ENCODE measurements at regions not wholly inside any gene's neighbourhood (a gene's known extent, or its start where the extent isn't known, plus 50 kb on each side); places are given as distances from the start of the nearest gene placed in this dataset.

DNA sequence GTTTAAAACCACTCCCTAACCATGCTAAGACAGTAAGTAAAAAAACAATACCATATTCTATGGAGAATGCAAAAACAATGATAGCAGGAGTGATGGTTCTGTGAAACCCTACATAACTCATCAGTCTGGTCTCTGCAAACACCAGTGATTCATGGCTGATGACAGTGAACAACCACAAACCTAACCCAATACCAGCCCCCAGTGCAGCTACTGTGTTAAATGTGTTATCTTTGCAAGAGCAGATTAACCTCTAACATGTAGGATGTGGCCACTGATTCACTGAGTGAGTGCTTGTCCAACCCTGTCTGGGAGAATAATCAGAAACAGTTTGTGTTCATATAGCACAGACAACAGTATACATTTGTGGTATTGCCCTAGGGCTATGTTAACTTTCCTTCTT, 100.2 kb upstream of the COG2 start:
- no peak for TF ChIP-seq EZH2 (IDR thresholded peaks at IDR 0.05; ENCODE audit: low read depth)
- no peak for TF ChIP-seq CTCF (conservative IDR thresholded peaks at IDR 0.05)
